CD14-positive monocyte (primary cell): ENCODE measurements at regions not wholly inside any gene's neighbourhood (a gene's known extent, or its start where the extent isn't known, plus 50 kb on each side); places are given as distances from the start of the nearest gene placed in this dataset.

ENCODE experiments used
- DNase-seq, 3 donors: peaks; one replicate each; pipeline ENCODE4 v3.0.0-alpha.2; 2011 to 2022
- H2AFZ ChIP-seq: 2 replicates; pipeline ENCODE4 v1.6.0; 2012; ENCODE audit warnings: mild to moderate bottlenecking, low read depth, low read length, inconsistent platforms; ENCODE audit not compliant: insufficient read depth, poor library complexity, severe bottlenecking
- H3K27ac ChIP-seq, 2 donors: 1 replicate in 1 of 2; 2 replicates in 1 of 2; pipeline ENCODE4 v1.5.1; 2012 to 2013; ENCODE audit warnings: low read length in 2 of 2, control low read depth in 1 of 2, inconsistent platforms in 1 of 2, low read depth in 1 of 2, mild to moderate bottlenecking in 1 of 2
- H3K27me3 ChIP-seq, 2 donors: one replicate each; pipeline versions ENCODE4 v1.6.0 to v1.6.1; 2011 to 2013; ENCODE audit warnings: low read length in 2 of 2; ENCODE audit not compliant: control insufficient read depth in 2 of 2, insufficient read depth in 2 of 2
- H3K36me3 ChIP-seq, 2 donors: replicated peaks in 1 of 2; 1 replicate in 1 of 2; 2 replicates in 1 of 2; pipeline versions ENCODE4 v1.5.1 to v1.6.1; 2012 to 2013; ENCODE audit warnings: low read length in 2 of 2, control low read depth in 1 of 2, inconsistent platforms in 1 of 2, mild to moderate bottlenecking in 1 of 2; ENCODE audit not compliant: insufficient read depth in 2 of 2, control insufficient read depth in 1 of 2
- H3K4me1 ChIP-seq, 2 donors: 1 replicate in 1 of 2; 2 replicates in 1 of 2; pipeline versions ENCODE4 v1.5.1 to v1.6.1; 2012 to 2013; ENCODE audit warnings: low read length in 2 of 2, control low read depth in 1 of 2, inconsistent platforms in 1 of 2, mild to moderate bottlenecking in 1 of 2, moderate library complexity in 1 of 2; ENCODE audit not compliant: insufficient read depth in 2 of 2, control insufficient read depth in 1 of 2
- H3K4me2 ChIP-seq: replicated peaks from 2 replicates; pipeline ENCODE3; 2012; ENCODE audit warnings: low read length, moderate library complexity, mild to moderate bottlenecking; ENCODE audit not compliant: poor library complexity, severe bottlenecking; ENCODE audit errors: extremely low read depth
- H3K4me3 ChIP-seq, 3 experiments: fragments of 200-600 bp in 1 of 3; sonication (generic) in 1 of 3; replicated peaks in 1 of 3; 1 replicate in 2 of 3; 2 replicates in 1 of 3; pipeline ENCODE4 v1.5.1; 2011 to 2013; ENCODE audit warnings: low read length in 3 of 3, mild to moderate bottlenecking in 3 of 3, control low read depth in 2 of 3, low read depth in 2 of 3, inconsistent platforms in 1 of 3, moderate library complexity in 1 of 3
- H3K79me2 ChIP-seq: 2 replicates; pipeline ENCODE4 v1.6.0; 2012; ENCODE audit warnings: mild to moderate bottlenecking, control low read depth, inconsistent platforms, low read length, moderate library complexity; ENCODE audit not compliant: insufficient read depth
- H3K9ac ChIP-seq: 2 replicates; pipeline ENCODE4 v1.6.0; 2017; ENCODE audit warnings: low read length, mild to moderate bottlenecking; ENCODE audit not compliant: insufficient read depth, poor library complexity, severe bottlenecking
- H3K9me3 ChIP-seq, 2 donors: replicated peaks in 1 of 2; 1 replicate in 1 of 2; 2 replicates in 1 of 2; pipeline versions ENCODE4 v1.5.1 to v1.6.1; 2012 to 2013; ENCODE audit warnings: low read length in 2 of 2, control low read depth in 1 of 2; ENCODE audit not compliant: control insufficient read depth in 1 of 2, insufficient read depth in 1 of 2
- H4K20me1 ChIP-seq: 2 replicates; pipeline ENCODE4 v1.6.0; 2012; ENCODE audit warnings: mild to moderate bottlenecking, low read length, control low read depth, moderate library complexity; ENCODE audit not compliant: insufficient read depth
- H3K27ac Mint-ChIP-seq, 7 donors: one replicate each; pipeline ENCODE4 v1.8.0; 2020; ENCODE audit warnings: mild to moderate bottlenecking in 7 of 7, mixed read lengths in 7 of 7, moderate library complexity in 6 of 7, inconsistent platforms in 2 of 7
- H3K27me3 Mint-ChIP-seq, 3 donors: one replicate each; pipeline ENCODE4 v1.8.0; 2021 to 2022; ENCODE audit warnings: low read depth in 3 of 3, mild to moderate bottlenecking in 3 of 3, mixed read lengths in 3 of 3, moderate library complexity in 3 of 3, inconsistent platforms in 1 of 3
- H3K36me3 Mint-ChIP-seq, 2 donors: one replicate each; pipeline ENCODE4 v1.8.0; 2020; ENCODE audit warnings: mixed read lengths in 2 of 2, inconsistent platforms in 1 of 2, mild to moderate bottlenecking in 1 of 2
- H3K4me1 Mint-ChIP-seq: one replicate; pipeline ENCODE4 v1.8.0; 2020; ENCODE audit warnings: mild to moderate bottlenecking, mixed read lengths
- H3K4me3 Mint-ChIP-seq, 2 donors: one replicate each; pipeline ENCODE4 v1.8.0; 2020; ENCODE audit warnings: mild to moderate bottlenecking in 2 of 2, mixed read lengths in 2 of 2, moderate library complexity in 1 of 2
- H3K9me3 Mint-ChIP-seq, 7 donors: one replicate each; pipeline ENCODE4 v1.8.0; 2020 to 2022; ENCODE audit warnings: mixed read lengths in 7 of 7, mild to moderate bottlenecking in 6 of 7, moderate library complexity in 6 of 7, inconsistent platforms in 2 of 7
- CTCF ChIP-seq: fragments of 200-600 bp; IDR thresholded peaks from one replicate; pipeline ENCODE4 v1.8.0; 2022; ENCODE audit warnings: antibody characterized with exemption, mild to moderate bottlenecking
- WGBS: methylation state at CpG from one replicate; pipeline ENCODE4 v1.1.5; 2013; ENCODE audit warnings: missing lambda C conversion rate; ENCODE audit not compliant: insufficient coverage; 5-methylcytosine and 5-hydroxymethylcytosine counted together
- intact Hi-C, 2 donors: fragments of 100-400 bp; cut with micrococcal nuclease; formaldehyde crosslinking; loops; one replicate each; pipeline versions ENCODE4 v1.15.0 to v1.15.1; 2023

- Histone ChIP-seq H3K27ac (no peak overlapping the region), H3K4me1 (no peaks in the 10 kb centered on the region), H3K79me2 (no peaks in the 10 kb centered on the region), H4K20me1 (no peaks in the 10 kb centered on the region), H3K9ac (no peak overlapping the region), H3K4me2 (no peak overlapping the region), H3K27me3 (no peaks in the 10 kb centered on the region), H3K9me3 (no peaks in the 10 kb centered on the region), H2AFZ (no peak overlapping the region), H3K36me3 (no peaks in the 10 kb centered on the region), H3K4me3 (no peak overlapping the region)
- intact Hi-C loops: no loop called here
- H3K36me3 Mint-ChIP-seq: no peaks in the 10 kb centered on the region
- no peak overlapping the region for H3K4me3 Mint-ChIP-seq
- no peaks in the 10 kb centered on the region for H3K27me3 Mint-ChIP-seq
- TF ChIP-seq CTCF: no peak
- no peaks in the 10 kb centered on the region for H3K4me1 Mint-ChIP-seq
- H3K27ac Mint-ChIP-seq: peak overlapping the region in 1 of 7 donors; percentile 20
- H3K9me3 Mint-ChIP-seq: peaks cover 0 to 3% (median 0%) of the 10 kb centered on the region in 7 donors
- WGBS: no CpG with 5 or more reads among the region's 3 CpGs
- DNase-seq: peak in 1 of 3 donors; percentile 14
Measured at GRCh38 chr7:115097175-115097671, 175.3 kb downstream of the MDFIC start.

GRCh38 chr7:115096262-115096661, 174.4 kb downstream of the MDFIC start:
- H3K4me3 ChIP-seq: no peak overlapping the region
- no peak overlapping the region for H3K4me3 Mint-ChIP-seq
- no peak for TF ChIP-seq CTCF
- no peaks in the 10 kb centered on the region for H3K4me1 ChIP-seq
- H3K27ac ChIP-seq: no peak overlapping the region
- no peaks in the 10 kb centered on the region for H3K4me1 Mint-ChIP-seq
- peaks cover 0 to 3% (median 0%) of the 10 kb centered on the region in 7 donors for H3K9me3 Mint-ChIP-seq
- H3K36me3 ChIP-seq: no peaks in the 10 kb centered on the region
- H3K4me2 ChIP-seq: no peak overlapping the region
- intact Hi-C loops: no loop called here
- H3K9ac ChIP-seq: no peak overlapping the region
- no peaks in the 10 kb centered on the region for H3K27me3 Mint-ChIP-seq
- no peak for DNase-seq
- 100% methylated on average over 1 of the region's 1 CpG for WGBS
- H3K9me3 ChIP-seq: no peaks in the 10 kb centered on the region
- no peaks in the 10 kb centered on the region for H4K20me1 ChIP-seq
- no peak overlapping the region for H3K27ac Mint-ChIP-seq
- H3K27me3 ChIP-seq: no peaks in the 10 kb centered on the region
- H3K79me2 ChIP-seq: no peaks in the 10 kb centered on the region
- no peak overlapping the region for H2AFZ ChIP-seq
- H3K36me3 Mint-ChIP-seq: no peaks in the 10 kb centered on the region
